OCI-LY3 (cell line): ENCODE measurements at regions not wholly inside any gene's neighbourhood (a gene's known extent, or its start where the extent isn't known, plus 50 kb on each side); places are given as distances from the start of the nearest gene placed in this dataset.

Experiments
- H2AFZ ChIP-seq: fragments of 200-600, 300-600 bp; shearing (Covaris generic); 2 replicates; pipeline ENCODE4 v1.6.0; 2014; ENCODE audit warnings: antibody characterized with exemption, low read depth, low read length
- H3K27ac ChIP-seq: fragments of 200-600, 300-600 bp; sonication (generic); 2 replicates; pipeline ENCODE4 v1.5.1; 2014; ENCODE audit warnings: mild to moderate bottlenecking, low read length, moderate library complexity, mixed read lengths
- H3K27me3 ChIP-seq: fragments of 200-600, 300-600 bp; sonication (generic); 2 replicates; pipeline ENCODE4 v1.6.1; 2014; ENCODE audit warnings: low read depth, low read length, mixed read lengths
- H3K36me3 ChIP-seq: fragments of 200-600, 300-600 bp; sonication (generic); replicated peaks from 2 replicates; pipeline ENCODE3; 2014; ENCODE audit warnings: low read depth, low read length, mixed read lengths
- H3K4me1 ChIP-seq: fragments of 300-600, 200-600 bp; sonication (generic); 2 replicates; pipeline ENCODE4 v1.6.1; 2014; ENCODE audit warnings: low read length, mixed read lengths
- H3K4me2 ChIP-seq: fragments of 200-600, 300-600 bp; sonication (generic); 2 replicates; pipeline ENCODE4 v1.6.1; 2014; ENCODE audit warnings: low read length, mixed read lengths
- H3K4me3 ChIP-seq: fragments of 300-600, 200-600 bp; sonication (generic); 2 replicates; pipeline ENCODE4 v1.5.1; 2014; ENCODE audit warnings: antibody characterized with exemption, mild to moderate bottlenecking, low read length, moderate library complexity
- H3K79me2 ChIP-seq: fragments of 300-600, 200-600 bp; shearing (Covaris generic); 2 replicates; pipeline ENCODE4 v1.6.1; 2014; ENCODE audit warnings: mild to moderate bottlenecking, low read length, mixed read lengths
- H3K9ac ChIP-seq: fragments of 300-600, 200-600 bp; shearing (Covaris generic); 2 replicates; pipeline ENCODE4 v1.6.0; 2014; ENCODE audit warnings: mild to moderate bottlenecking, low read length, moderate library complexity
- H3K9me3 ChIP-seq: fragments of 200-600, 300-600 bp; shearing (Covaris generic); 2 replicates; pipeline ENCODE4 v1.6.1; 2014; ENCODE audit warnings: low read length, mixed read lengths; ENCODE audit not compliant: insufficient read depth
- H4K20me1 ChIP-seq: fragments of 200-600, 300-600 bp; sonication (generic); 2 replicates; pipeline ENCODE4 v1.6.1; 2016; ENCODE audit warnings: low read length, mixed read lengths; ENCODE audit not compliant: insufficient read depth
- CTCF ChIP-seq: fragments of 200-600, 300-600 bp; sonication (generic); IDR thresholded peaks from 2 replicates; pipeline ENCODE4 v1.5.1; 2014; ENCODE audit warnings: antibody characterized with exemption, low read length, low read depth
- EZH2phosphoT487 ChIP-seq: fragments of 200-600 bp; shearing (Covaris generic); IDR thresholded peaks from 2 replicates; pipeline ENCODE4 v1.6.1; 2018; ENCODE audit warnings: antibody characterized with exemption, mixed run types, low read depth

- Histone ChIP-seq H3K4me1 (no peaks in the 10 kb centered on the region), H3K9me3 (no peaks in the 10 kb centered on the region), H3K27ac (no peak overlapping the region), H3K4me3 (no peak overlapping the region), H3K9ac (no peak overlapping the region), H3K27me3 (no peaks in the 10 kb centered on the region), H3K36me3 (no peaks in the 10 kb centered on the region), H2AFZ (no peak overlapping the region), H3K4me2 (no peak overlapping the region), H3K79me2 (no peaks in the 10 kb centered on the region), H4K20me1 (no peaks in the 10 kb centered on the region)
- TF ChIP-seq CTCF (no peak), EZH2phosphoT487 (no peak)
These were observed 332.4 kb upstream of the LRIG3 start for GRCh38 chr12:59252731-59253130.

- Histone ChIP-seq H4K20me1 (no peaks in the 10 kb centered on the region), H3K9me3 (no peaks in the 10 kb centered on the region), H3K9ac (no peak overlapping the region), H3K4me3 (no peak overlapping the region), H3K27ac (no peak overlapping the region), H3K27me3 (no peaks in the 10 kb centered on the region), H3K4me1 (no peaks in the 10 kb centered on the region), H3K79me2 (no peaks in the 10 kb centered on the region), H3K36me3 (no peaks in the 10 kb centered on the region), H2AFZ (no peak overlapping the region), H3K4me2 (no peak overlapping the region)
- no peak for TF ChIP-seq CTCF
- no peak for TF ChIP-seq EZH2phosphoT487
These were observed 330.5 kb upstream of the LRIG3 start for GRCh38 chr12:59250766-59251165.

- H3K9ac ChIP-seq: no peak overlapping the region
These were observed 319.7 kb upstream of the LRIG3 start for GRCh38 chr12:59240048-59240447.

GRCh38 chr12:59234391-59234790, 314.1 kb upstream of the LRIG3 start:
- no peak overlapping the region for H3K27ac ChIP-seq
- H3K9ac ChIP-seq: no peak overlapping the region
- no peaks in the 10 kb centered on the region for H3K27me3 ChIP-seq
- no peaks in the 10 kb centered on the region for H3K9me3 ChIP-seq
- no peak overlapping the region for H2AFZ ChIP-seq
- H3K4me2 ChIP-seq: no peak overlapping the region
- no peak for TF ChIP-seq CTCF
- no peak for TF ChIP-seq EZH2phosphoT487
- no peaks in the 10 kb centered on the region for H3K36me3 ChIP-seq
- H3K4me1 ChIP-seq: no peaks in the 10 kb centered on the region
- no peaks in the 10 kb centered on the region for H3K79me2 ChIP-seq
- H4K20me1 ChIP-seq: no peaks in the 10 kb centered on the region
- no peak overlapping the region for H3K4me3 ChIP-seq

More at GRCh38 chr12:59240048-59240447, 319.7 kb upstream of the LRIG3 start:
- Histone ChIP-seq H3K4me2 (no peak overlapping the region), H3K27ac (no peak overlapping the region), H2AFZ (no peak overlapping the region), H3K36me3 (no peaks in the 10 kb centered on the region), H4K20me1 (no peaks in the 10 kb centered on the region), H3K4me1 (no peaks in the 10 kb centered on the region), H3K9me3 (no peaks in the 10 kb centered on the region), H3K4me3 (no peak overlapping the region), H3K27me3 (no peaks in the 10 kb centered on the region), H3K79me2 (no peaks in the 10 kb centered on the region)
- TF ChIP-seq CTCF (no peak), EZH2phosphoT487 (no peak)
